ENCODE measurements at regions not wholly inside any gene's neighbourhood (a gene's known extent, or its start where the extent isn't known, plus 50 kb on each side); places are given as distances from the start of the nearest gene placed in this dataset.
A peak's percentile ranks its signal among the peaks of the same experiment; 100 is the strongest.

GRCh38 chr4:164439037-164439436 is 314.9 kb upstream of the SMIM31 start:
- no peak for DNase-seq

GRCh38 chr4:164440199-164440598 is 313.7 kb upstream of the SMIM31 start:
- DNase-seq: peak; percentile 9

GRCh38 chr4:164441109-164441508 is 312.8 kb upstream of the SMIM31 start:
- DNase-seq: peak; percentile 7

- no peak for DNase-seq
These were observed 311.8 kb upstream of the SMIM31 start for GRCh38 chr4:164442180-164442579.

GRCh38 chr4:164446516-164446915 is 307.4 kb upstream of the SMIM31 start:
- DNase-seq: no peak

- DNase-seq: no peak
These were observed 292.0 kb upstream of the SMIM31 start for GRCh38 chr4:164461901-164462300.

- DNase-seq: no peak
These were observed 291.5 kb upstream of the SMIM31 start for GRCh38 chr4:164462471-164462870.

GRCh38 chr4:164464313-164464712 is 289.6 kb upstream of the SMIM31 start:
- DNase-seq: no peak

GRCh38 chr4:164467493-164467892 is 286.4 kb upstream of the SMIM31 start:
- DNase-seq: no peak

- no peak for DNase-seq
These were observed 272.4 kb upstream of the SMIM31 start for GRCh38 chr4:164481306-164482091.

GRCh38 chr4:164482092-164482404 is 271.9 kb upstream of the SMIM31 start:
- DNase-seq: no peak

GRCh38 chr4:164482758-164483157 is 271.2 kb upstream of the SMIM31 start:
- no peak for DNase-seq

- no peak for DNase-seq
These were observed 270.2 kb upstream of the SMIM31 start for GRCh38 chr4:164483711-164484110.

- DNase-seq: no peak
These were observed 269.4 kb upstream of the SMIM31 start for GRCh38 chr4:164484551-164484950.

- DNase-seq: no peak
These were observed 268.8 kb upstream of the SMIM31 start for GRCh38 chr4:164485136-164485535.

- no peak for DNase-seq
These were observed 265.8 kb upstream of the SMIM31 start for GRCh38 chr4:164488114-164488513.

GRCh38 chr4:164501074-164501473 is 252.9 kb upstream of the SMIM31 start:
- no peak for DNase-seq

GRCh38 chr4:164503874-164504273 is 250.1 kb upstream of the SMIM31 start:
- no peak for DNase-seq

- no peak for DNase-seq
These were observed 245.8 kb upstream of the SMIM31 start for GRCh38 chr4:164508097-164508496.

GRCh38 chr4:164508771-164509170 is 245.2 kb upstream of the SMIM31 start:
- DNase-seq: no peak

GRCh38 chr4:164509951-164510350 is 244.0 kb upstream of the SMIM31 start:
- DNase-seq: no peak

GRCh38 chr4:164512124-164512523 is 241.8 kb upstream of the SMIM31 start:
- no peak for DNase-seq

- no peak for DNase-seq
These were observed 239.2 kb upstream of the SMIM31 start for GRCh38 chr4:164514765-164515164.

GRCh38 chr4:164524789-164525188 is 229.1 kb upstream of the SMIM31 start:
- no peak for DNase-seq

GRCh38 chr4:164526933-164527583 is 226.9 kb upstream of the SMIM31 start:
- no peak for DNase-seq

All from retina (tissue), 1 donor.